ENCODE measurements at regions not wholly inside any gene's neighbourhood (a gene's known extent, or its start where the extent isn't known, plus 50 kb on each side); places are given as distances from the start of the nearest gene placed in this dataset.

- no peak overlapping the region for H3K9ac ChIP-seq (replicated peaks; ENCODE audit: extremely low read depth, insufficient read depth, low read length)
- ChIA-PET POLR2A (no interaction called here), CTCF (interaction anchor here (1.9 kb wide), 1 partner anchor 10 kb away, joined by 5 read pairs; no protein-coding TSS in a partner anchor)
- H4K20me1 ChIP-seq (replicated peaks; ENCODE audit: control insufficient read depth, extremely low read depth, insufficient read depth, low read length): no peaks in the 10 kb centered on the region
- intact Hi-C loops (cut with micrococcal nuclease) (no loop called here), dilution Hi-C loops (cut with MboI; ENCODE audit: extremely low pct_ligation_motif_present, low sequenced_read_pairs) (no loop called here)
- H2AFZ ChIP-seq (ENCODE audit: low read depth, low read length): no peak overlapping the region
- BruUV-seq (replicated peaks): no TSS peak
- H3K27me3 ChIP-seq (ENCODE audit: control insufficient read depth in 2 of 2, insufficient read depth in 2 of 2, low read length in 2 of 2): peaks cover 0 to 2% of the 10 kb centered on the region in 2 experiments
- FAIRE-seq: no peak
- TF ChIP-seq FOS (IDR thresholded peaks at IDR 0.05; ENCODE audit: borderline replicate concordance, insufficient read depth, low read length): no peak
- TF ChIP-seq MYC (IDR thresholded peaks at IDR 0.05; ENCODE audit: low read depth, low read length): no peak
- TF ChIP-seq POLR2AphosphoS5 (IDR thresholded peaks at IDR 0.05; ENCODE audit: insufficient read depth, low read depth, low read length): no peak
- no peaks in the 10 kb centered on the region for H3K36me3 ChIP-seq (ENCODE audit: control insufficient read depth in 2 of 2, extremely low read depth in 1 of 2, insufficient read depth in 2 of 2, low read length in 2 of 2)
- no peak overlapping the region for H3K4me2 ChIP-seq (ENCODE audit: insufficient read depth, low read length)
- no peaks in the 10 kb centered on the region for H3K9me1 ChIP-seq (replicated peaks; ENCODE audit: control insufficient read depth, extremely low read depth, insufficient read depth, low read length)
- DNase-seq (ENCODE audit: low read depth, low spot score): no peak
- no peak overlapping the region for H3K27ac ChIP-seq (ENCODE audit: insufficient read depth, low read depth, low read length)
- no peaks in the 10 kb centered on the region for H3K9me3 ChIP-seq (replicated peaks; ENCODE audit: control insufficient read depth, insufficient read depth, low read length)
- no peaks in the 10 kb centered on the region for H3K79me2 ChIP-seq (ENCODE audit: control insufficient read depth, insufficient read depth, low read length)
- H3K4me3 ChIP-seq (replicated peaks in 1 of 3; ENCODE audit: insufficient read depth in 1 of 3, low read depth in 1 of 3, low read length in 3 of 3): no peak overlapping the region
- no peaks in the 10 kb centered on the region for H3K4me1 ChIP-seq (ENCODE audit: control insufficient read depth, extremely low read depth, insufficient read depth, low read length)
These were observed 849.5 kb downstream of the MAFB start for GRCh38 chr20:39839399-39840119.

- CTCF ChIA-PET: interaction anchor here (1.9 kb wide), 1 partner anchor 8 kb away, joined by 5 read pairs; no protein-coding TSS in a partner anchor
- Histone ChIP-seq H3K4me1 (ENCODE audit: control insufficient read depth, extremely low read depth, insufficient read depth, low read length) (no peaks in the 10 kb centered on the region), H3K36me3 (ENCODE audit: control insufficient read depth in 2 of 2, extremely low read depth in 1 of 2, insufficient read depth in 2 of 2, low read length in 2 of 2) (no peaks in the 10 kb centered on the region), H3K9ac (replicated peaks; ENCODE audit: extremely low read depth, insufficient read depth, low read length) (no peak overlapping the region), H3K9me1 (replicated peaks; ENCODE audit: control insufficient read depth, extremely low read depth, insufficient read depth, low read length) (no peaks in the 10 kb centered on the region), H3K9me3 (replicated peaks; ENCODE audit: control insufficient read depth, insufficient read depth, low read length) (no peaks in the 10 kb centered on the region), H3K79me2 (ENCODE audit: control insufficient read depth, insufficient read depth, low read length) (no peaks in the 10 kb centered on the region), H3K27ac (ENCODE audit: insufficient read depth, low read depth, low read length) (no peak overlapping the region), H3K4me3 (replicated peaks in 1 of 3; ENCODE audit: insufficient read depth in 1 of 3, low read depth in 1 of 3, low read length in 3 of 3) (no peak overlapping the region), H3K27me3 (ENCODE audit: control insufficient read depth in 2 of 2, insufficient read depth in 2 of 2, low read length in 2 of 2) (peaks cover 0 to 2% of the 10 kb centered on the region in 2 experiments), H4K20me1 (replicated peaks; ENCODE audit: control insufficient read depth, extremely low read depth, insufficient read depth, low read length) (no peaks in the 10 kb centered on the region), H2AFZ (ENCODE audit: low read depth, low read length) (no peak overlapping the region), H3K4me2 (ENCODE audit: insufficient read depth, low read length) (no peak overlapping the region)
- POLR2A ChIA-PET: no interaction called here
- no TSS peak for BruUV-seq (replicated peaks)
- TF ChIP-seq JUN (IDR thresholded peaks at IDR 0.05; ENCODE audit: borderline replicate concordance, insufficient read depth, insufficient read length, low read depth): no peak
- no peak for TF ChIP-seq POLR2A (IDR thresholded peaks at IDR 0.05; ENCODE audit: low read depth, low read length)
- no peak for TF ChIP-seq POLR2AphosphoS5 (IDR thresholded peaks at IDR 0.05; ENCODE audit: insufficient read depth, low read depth, low read length)
- no peak for TF ChIP-seq MAX (IDR thresholded peaks at IDR 0.05; ENCODE audit: insufficient read depth, insufficient read length)
- no peak for TF ChIP-seq GATA2 (IDR thresholded peaks at IDR 0.05; ENCODE audit: insufficient read depth, insufficient read length, low read depth, low read length)
- no peak for TF ChIP-seq MYC (IDR thresholded peaks at IDR 0.05; ENCODE audit: low read depth, low read length)
- TF ChIP-seq EZH2 (IDR thresholded peaks at IDR 0.05; ENCODE audit: borderline replicate concordance, low read depth, low read length, severe bottlenecking): no peak
- TF ChIP-seq FOS (IDR thresholded peaks at IDR 0.05; ENCODE audit: borderline replicate concordance, insufficient read depth, low read length): no peak
- no peak for TF ChIP-seq CTCF (IDR thresholded peaks at IDR 0.05; ENCODE audit: extremely low read depth in 1 of 2, insufficient read depth in 1 of 2, low read depth in 1 of 2, low read length in 2 of 2)
- FAIRE-seq (no peak), DNase-seq (ENCODE audit: low read depth, low spot score) (no peak)
- dilution Hi-C loops (cut with MboI; ENCODE audit: extremely low pct_ligation_motif_present, low sequenced_read_pairs) (no loop called here), intact Hi-C loops (cut with micrococcal nuclease) (no loop called here)
These were observed 851.5 kb downstream of the MAFB start for GRCh38 chr20:39837561-39837960.
